ENCODE measurements at regions not wholly inside any gene's neighbourhood (a gene's known extent, or its start where the extent isn't known, plus 50 kb on each side); places are given as distances from the start of the nearest gene placed in this dataset.
"Not testable (repeated sequence)": the region's sequence is repeated elsewhere in the genome, so short reads cannot be mapped to it uniquely, and the experiment has no call there.

- intact Hi-C loops (cut with micrococcal nuclease), result no loop called here
- BruUV-seq (replicated peaks), result no TSS peak
- POLR2A ChIA-PET, result interaction anchor here (0.6 kb wide), 1 partner anchor 1279 kb away, joined by 3 read pairs; no protein-coding TSS in a partner anchor
- Mint-ChIP-seq H3K27ac (ENCODE audit: low read depth, unreplicated experiment) (no peak overlapping the region), H3K4me3 (ENCODE audit: unreplicated experiment) (no peak overlapping the region), H3K27me3 (ENCODE audit: insufficient read depth, unreplicated experiment) (no peaks in the 10 kb centered on the region), H3K4me1 (ENCODE audit: insufficient read depth, unreplicated experiment) (no peaks in the 10 kb centered on the region), H3K36me3 (ENCODE audit: insufficient read depth, unreplicated experiment) (no peaks in the 10 kb centered on the region), H3K9me3 (ENCODE audit: unreplicated experiment) (peaks cover 8% of the 10 kb centered on the region)
- CTCF ChIA-PET, result interaction anchor here (0.6 to 0.8 kb wide), 3 partner anchors 52 to 1962 kb away, joined by 3 read pairs; no protein-coding TSS in a partner anchor
- no peak for DNase-seq (ENCODE audit: unreplicated experiment)
- TF ChIP-seq CTCF (IDR thresholded peaks at IDR 0.05; ENCODE audit: unreplicated experiment), result no peak
Observed at GRCh38 chr1:194067772-194068171, 881.4 kb upstream of the B3GALT2 start.

- no peaks in the 10 kb centered on the region for H3K4me1 Mint-ChIP-seq (ENCODE audit: insufficient read depth, unreplicated experiment)
- no peaks in the 10 kb centered on the region for H3K27me3 Mint-ChIP-seq (ENCODE audit: insufficient read depth, unreplicated experiment)
- no peak overlapping the region for H3K4me3 Mint-ChIP-seq (ENCODE audit: unreplicated experiment)
- no peaks in the 10 kb centered on the region for H3K36me3 Mint-ChIP-seq (ENCODE audit: insufficient read depth, unreplicated experiment)
- intact Hi-C loops (cut with micrococcal nuclease), result no loop called here
- TF ChIP-seq CTCF (IDR thresholded peaks at IDR 0.05; ENCODE audit: unreplicated experiment), result no peak
- ChIA-PET POLR2A (no interaction called here), CTCF (no interaction called here)
- no peak for DNase-seq (ENCODE audit: unreplicated experiment)
- H3K9me3 Mint-ChIP-seq (ENCODE audit: unreplicated experiment), result peaks cover 14% of the 10 kb centered on the region
- H3K27ac Mint-ChIP-seq (ENCODE audit: low read depth, unreplicated experiment), result no peak overlapping the region
- no TSS peak for BruUV-seq (replicated peaks)
Observed at GRCh38 chr1:194062962-194063361, 876.5 kb upstream of the B3GALT2 start.

- no peak for TF ChIP-seq CTCF (IDR thresholded peaks at IDR 0.05; ENCODE audit: unreplicated experiment)
- no peaks in the 10 kb centered on the region for H3K27me3 Mint-ChIP-seq (ENCODE audit: insufficient read depth, unreplicated experiment)
- H3K9me3 Mint-ChIP-seq (ENCODE audit: unreplicated experiment), result peaks cover 15% of the 10 kb centered on the region
- H3K36me3 Mint-ChIP-seq (ENCODE audit: insufficient read depth, unreplicated experiment), result no peaks in the 10 kb centered on the region
- intact Hi-C loops (cut with micrococcal nuclease), result no loop called here
- H3K4me3 Mint-ChIP-seq (ENCODE audit: unreplicated experiment), result no peak overlapping the region
- no TSS peak for BruUV-seq (replicated peaks)
- no peak overlapping the region for H3K27ac Mint-ChIP-seq (ENCODE audit: low read depth, unreplicated experiment)
- DNase-seq (ENCODE audit: unreplicated experiment), result no peak
- H3K4me1 Mint-ChIP-seq (ENCODE audit: insufficient read depth, unreplicated experiment), result no peaks in the 10 kb centered on the region
- ChIA-PET CTCF (no interaction called here), POLR2A (no interaction called here)
Observed at GRCh38 chr1:194062526-194062925, 876.1 kb upstream of the B3GALT2 start.

- H3K9me3 Mint-ChIP-seq (ENCODE audit: unreplicated experiment), result peaks cover 12% of the 10 kb centered on the region
- POLR2A ChIA-PET, result no interaction called here
- no peak overlapping the region for H3K27ac Mint-ChIP-seq (ENCODE audit: low read depth, unreplicated experiment)
- CTCF ChIA-PET, result no interaction called here
- no peak for TF ChIP-seq CTCF (IDR thresholded peaks at IDR 0.05; ENCODE audit: unreplicated experiment)
- no peak for DNase-seq (ENCODE audit: unreplicated experiment)
- no peaks in the 10 kb centered on the region for H3K4me1 Mint-ChIP-seq (ENCODE audit: insufficient read depth, unreplicated experiment)
- intact Hi-C loops (cut with micrococcal nuclease), result no loop called here
- no TSS peak for BruUV-seq (replicated peaks)
- H3K27me3 Mint-ChIP-seq (ENCODE audit: insufficient read depth, unreplicated experiment), result no peaks in the 10 kb centered on the region
- H3K36me3 Mint-ChIP-seq (ENCODE audit: insufficient read depth, unreplicated experiment), result no peaks in the 10 kb centered on the region
- H3K4me3 Mint-ChIP-seq (ENCODE audit: unreplicated experiment), result no peak overlapping the region
Observed at GRCh38 chr1:194060481-194060880, 874.1 kb upstream of the B3GALT2 start.

GRCh38 chr1:194058268-194058667, 871.9 kb upstream of the B3GALT2 start:
- H3K27ac Mint-ChIP-seq (ENCODE audit: low read depth, unreplicated experiment); H3K36me3 Mint-ChIP-seq (ENCODE audit: insufficient read depth, unreplicated experiment); intact Hi-C loops (cut with micrococcal nuclease); H3K27me3 Mint-ChIP-seq (ENCODE audit: insufficient read depth, unreplicated experiment); H3K4me3 Mint-ChIP-seq (ENCODE audit: unreplicated experiment); BruUV-seq (replicated peaks); H3K9me3 Mint-ChIP-seq (ENCODE audit: unreplicated experiment); DNase-seq (ENCODE audit: unreplicated experiment); H3K4me1 Mint-ChIP-seq (ENCODE audit: insufficient read depth, unreplicated experiment); POLR2A ChIA-PET: not testable (repeated sequence)
- CTCF ChIA-PET, result interaction anchor here (0.7 kb wide), 1 partner anchor 203 kb away, joined by 3 read pairs; no protein-coding TSS in a partner anchor
